22Rv1 (cell line): ENCODE measurements at regions not wholly inside any gene's neighbourhood (a gene's known extent, or its start where the extent isn't known, plus 50 kb on each side); places are given as distances from the start of the nearest gene placed in this dataset.

ENCODE experiments used
- ZFX ChIP-seq: fragments of 450-650 bp; IDR thresholded peaks from 2 replicates; pipeline ENCODE4 v1.6.1; 2017; ENCODE audit warnings: antibody characterized with exemption, borderline replicate concordance
- TF ChIP-seq, protein P1 (sequence below): fragments of 450-650 bp; IDR thresholded peaks from 2 replicates; pipeline ENCODE4 v1.5.1; 2017; ENCODE audit warnings: mild to moderate bottlenecking

DNA sequence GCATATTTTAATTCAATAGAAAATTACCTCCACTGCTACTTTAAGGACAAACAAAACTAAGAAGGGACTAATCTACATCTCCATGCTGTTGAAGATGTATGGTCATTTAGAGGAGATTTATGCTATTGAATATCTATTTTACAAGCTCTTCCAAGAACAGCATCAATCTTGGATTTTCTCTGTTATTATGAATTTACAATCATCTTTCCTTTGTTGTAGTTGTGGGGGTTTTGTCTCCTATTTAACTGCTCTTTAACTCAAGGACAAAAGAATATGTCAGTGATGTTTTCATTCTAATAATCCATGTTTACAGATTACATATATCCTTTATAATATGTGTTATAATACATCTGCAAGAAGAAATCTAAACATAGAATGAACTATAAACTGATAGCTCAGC lies 907.8 kb downstream of the ROBO2 start:
- TF ChIP-seq, protein P1, sequence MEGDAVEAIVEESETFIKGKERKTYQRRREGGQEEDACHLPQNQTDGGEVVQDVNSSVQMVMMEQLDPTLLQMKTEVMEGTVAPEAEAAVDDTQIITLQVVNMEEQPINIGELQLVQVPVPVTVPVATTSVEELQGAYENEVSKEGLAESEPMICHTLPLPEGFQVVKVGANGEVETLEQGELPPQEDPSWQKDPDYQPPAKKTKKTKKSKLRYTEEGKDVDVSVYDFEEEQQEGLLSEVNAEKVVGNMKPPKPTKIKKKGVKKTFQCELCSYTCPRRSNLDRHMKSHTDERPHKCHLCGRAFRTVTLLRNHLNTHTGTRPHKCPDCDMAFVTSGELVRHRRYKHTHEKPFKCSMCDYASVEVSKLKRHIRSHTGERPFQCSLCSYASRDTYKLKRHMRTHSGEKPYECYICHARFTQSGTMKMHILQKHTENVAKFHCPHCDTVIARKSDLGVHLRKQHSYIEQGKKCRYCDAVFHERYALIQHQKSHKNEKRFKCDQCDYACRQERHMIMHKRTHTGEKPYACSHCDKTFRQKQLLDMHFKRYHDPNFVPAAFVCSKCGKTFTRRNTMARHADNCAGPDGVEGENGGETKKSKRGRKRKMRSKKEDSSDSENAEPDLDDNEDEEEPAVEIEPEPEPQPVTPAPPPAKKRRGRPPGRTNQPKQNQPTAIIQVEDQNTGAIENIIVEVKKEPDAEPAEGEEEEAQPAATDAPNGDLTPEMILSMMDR: no peak
- TF ChIP-seq ZFX: no peak
